ENCODE measurements at regions not wholly inside any gene's neighbourhood (a gene's known extent, or its start where the extent isn't known, plus 50 kb on each side); places are given as distances from the start of the nearest gene placed in this dataset.
"Not testable (repeated sequence)": the region's sequence is repeated elsewhere in the genome, so short reads cannot be mapped to it uniquely, and the experiment has no call there.

DNA sequence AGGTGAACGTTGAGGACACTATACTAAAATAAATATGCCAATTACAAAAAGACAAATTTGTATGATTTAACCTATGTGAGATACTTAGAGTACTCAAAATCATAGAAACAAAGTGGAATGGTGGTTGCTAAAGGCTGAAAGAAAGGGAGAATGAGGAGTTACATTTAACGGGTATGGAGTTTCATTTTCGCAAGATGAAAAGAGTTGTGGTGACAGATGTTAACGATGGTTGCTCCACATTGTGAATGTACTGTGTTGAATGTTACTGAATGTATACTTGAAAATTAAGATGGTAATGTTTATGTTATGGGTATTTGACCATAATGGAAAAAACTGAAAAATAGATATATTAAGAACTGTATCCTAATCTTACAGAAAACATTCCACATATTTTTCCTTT lies 51.3 kb upstream of the MOCS2 start:
- no peak for DNase-seq (ENCODE audit: low read depth, low spot score)

DNA sequence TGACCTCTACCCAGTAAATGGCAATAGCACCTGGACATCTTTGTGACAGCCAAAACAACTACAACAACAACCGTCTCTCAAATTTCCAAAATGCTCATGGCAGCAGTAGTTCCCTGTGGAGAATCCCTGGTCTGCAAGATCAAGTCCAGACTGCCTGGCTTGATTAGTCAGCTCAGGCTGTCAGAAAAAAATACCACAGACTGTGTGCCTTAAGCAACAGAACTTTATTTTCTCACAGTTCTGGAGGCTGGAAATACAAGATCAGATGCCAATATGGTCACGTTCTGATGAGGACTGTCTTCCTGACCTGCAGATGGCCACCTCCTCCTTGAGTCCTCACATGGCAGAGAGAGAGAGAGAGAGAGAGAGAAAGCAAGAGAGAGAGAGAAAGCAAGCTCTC lies 52.3 kb upstream of the MOCS2 start:
- no peak for DNase-seq (ENCODE audit: low read depth, low spot score)

DNA sequence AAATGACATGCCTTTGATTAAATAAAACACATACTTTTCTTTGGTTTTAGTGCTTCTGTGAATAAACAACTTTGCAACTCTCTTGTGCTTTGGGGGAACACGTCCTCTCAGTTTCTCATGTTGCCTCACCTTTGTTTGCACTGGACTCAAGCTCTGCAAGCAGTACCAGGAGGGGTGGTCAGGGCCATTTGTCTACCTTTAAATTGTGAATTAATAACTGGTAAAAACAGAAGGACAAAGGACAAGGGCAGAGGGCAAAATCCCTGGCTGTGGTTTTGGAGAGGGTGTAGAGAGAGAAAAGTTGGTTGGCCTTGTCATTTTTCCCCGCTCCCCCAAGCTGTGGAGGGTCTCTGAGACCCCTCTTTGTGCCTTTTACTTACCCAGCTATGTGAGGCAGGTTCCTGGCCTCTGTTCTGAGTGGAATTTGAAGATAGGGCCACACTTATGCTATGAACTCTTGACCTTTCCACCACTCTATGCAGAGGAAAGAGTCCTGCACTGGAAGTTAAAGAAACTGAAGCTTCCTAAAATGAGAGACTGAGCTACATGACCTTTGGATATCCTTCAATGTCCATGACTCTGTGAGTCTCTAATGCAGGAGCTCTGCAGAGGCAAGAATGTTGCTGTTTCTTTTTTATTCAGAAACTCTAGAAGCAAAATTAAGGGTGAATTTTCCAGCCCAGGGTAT lies 55.1 kb upstream of the MOCS2 start:
- no peak for DNase-seq (ENCODE audit: low read depth, low spot score)

DNA sequence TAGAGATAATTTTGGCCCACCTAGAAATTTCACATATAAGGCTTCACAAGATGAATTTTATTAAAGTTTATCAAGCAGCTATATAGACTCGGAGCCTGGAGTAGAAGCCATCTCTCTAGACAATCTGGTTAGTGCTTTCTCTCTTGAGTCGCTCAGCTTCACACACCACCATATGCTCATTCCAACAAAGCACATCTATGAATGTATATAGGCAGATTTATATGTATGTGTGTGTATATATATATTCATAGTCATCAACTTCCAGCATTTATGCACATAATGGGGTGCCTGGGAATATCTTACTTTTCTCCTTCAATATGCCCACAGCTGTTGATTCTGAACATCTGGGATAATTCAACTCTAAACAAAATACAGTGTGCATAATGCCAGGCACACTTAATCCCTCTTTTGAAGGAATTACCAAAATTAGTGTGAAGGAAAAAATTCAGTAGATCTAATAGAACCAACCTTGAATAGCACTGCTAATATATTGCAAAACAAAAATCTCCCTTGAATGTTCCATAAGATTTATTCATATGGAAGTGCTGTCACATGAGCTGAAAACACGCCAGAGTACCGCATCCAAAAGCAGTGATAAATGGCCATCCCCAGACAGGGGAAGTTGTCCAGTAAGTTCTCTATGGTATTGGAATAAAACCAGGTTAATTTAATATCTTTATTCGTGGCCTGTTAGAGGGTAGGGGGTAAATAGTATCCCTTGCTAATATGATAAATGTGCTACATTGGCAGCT lies 56.0 kb upstream of the MOCS2 start:
- DNase-seq (ENCODE audit: low read depth, low spot score), result no peak

DNA sequence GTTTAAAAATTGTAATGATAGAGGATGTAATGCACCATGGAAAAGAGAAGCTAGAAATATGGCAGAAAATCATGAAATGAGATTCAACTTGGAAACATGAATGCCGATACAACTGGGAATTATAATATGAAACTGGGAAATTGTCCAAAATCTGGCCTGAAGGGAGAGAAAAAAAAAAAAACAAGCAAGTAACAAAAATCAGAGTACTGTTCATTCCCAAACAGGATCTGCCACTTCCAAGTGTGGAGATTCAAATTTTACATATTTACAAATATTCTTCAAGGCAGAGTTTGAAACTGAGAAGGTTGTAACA lies 56.6 kb upstream of the MOCS2 start:
- DNase-seq (ENCODE audit: low read depth, low spot score), result no peak

DNA sequence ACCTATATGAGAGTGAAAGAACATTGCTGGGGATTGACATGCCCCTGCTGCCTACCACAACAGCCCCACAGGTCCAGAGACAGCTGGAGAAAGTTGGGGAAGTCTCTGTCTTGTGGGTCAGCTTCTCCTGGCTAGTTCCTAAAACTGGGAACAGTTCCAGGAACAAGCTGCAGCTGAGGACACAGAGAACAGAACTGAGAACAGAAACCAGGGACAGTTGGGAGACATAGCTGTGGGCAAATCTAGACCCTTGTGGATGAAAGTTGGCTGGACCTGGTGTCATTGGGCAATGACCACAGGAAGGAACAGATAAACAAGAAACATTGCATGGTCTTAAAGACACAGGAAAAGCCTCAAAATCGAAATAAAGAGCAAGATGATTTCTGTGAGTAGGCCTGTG lies 58.3 kb upstream of the MOCS2 start:
- no peak for DNase-seq (ENCODE audit: low read depth, low spot score)

DNA sequence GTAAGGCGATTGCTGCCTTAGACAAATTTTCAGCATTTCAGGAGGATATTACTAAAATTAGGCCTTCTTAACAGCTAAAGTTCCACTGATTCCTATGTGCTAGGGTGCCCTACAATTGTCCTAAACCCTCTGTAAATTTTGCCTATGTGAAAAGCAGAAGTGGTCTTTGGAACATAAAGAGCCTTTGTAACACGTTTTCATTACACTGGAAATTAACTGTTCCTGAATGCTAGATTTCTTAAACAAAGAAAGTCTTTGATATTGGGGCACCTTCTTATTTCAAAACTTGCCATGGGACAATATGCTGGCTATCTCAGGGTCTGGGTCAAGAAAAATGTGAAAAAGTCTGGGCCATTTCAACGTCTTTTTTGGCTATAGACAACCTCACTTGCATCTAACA lies 60.4 kb upstream of the MOCS2 start:
- no peak for DNase-seq (ENCODE audit: low read depth, low spot score)

DNA sequence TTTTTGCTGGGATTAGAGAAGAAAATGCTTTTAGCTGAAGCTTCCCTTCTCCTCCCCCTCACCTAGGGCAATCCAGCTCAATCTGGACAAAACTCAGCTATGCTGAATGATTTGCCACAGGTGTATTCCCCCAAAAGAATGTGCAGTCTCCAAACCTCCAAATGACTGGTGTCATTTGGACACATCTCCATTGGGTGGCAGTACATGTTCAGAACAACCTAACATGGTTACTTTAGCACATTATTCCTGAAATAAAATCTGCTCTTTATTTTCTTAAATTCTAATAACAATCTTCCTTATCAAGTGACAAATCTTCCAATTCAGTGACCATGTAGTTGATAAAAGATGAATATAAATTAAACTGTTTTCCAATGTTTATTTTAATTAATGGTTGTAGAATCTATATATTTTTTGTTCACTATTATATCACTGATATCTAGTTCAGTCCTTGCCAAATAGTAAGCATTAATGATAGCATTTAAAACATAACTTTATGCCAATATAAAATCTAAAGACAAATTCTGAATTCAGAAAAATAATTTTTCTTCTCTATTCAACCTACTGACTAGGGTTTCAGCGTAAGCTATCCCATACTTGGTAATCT lies 61.3 kb upstream of the MOCS2 start:
- DNase-seq (ENCODE audit: low read depth, low spot score), result peak; percentile 8

DNA sequence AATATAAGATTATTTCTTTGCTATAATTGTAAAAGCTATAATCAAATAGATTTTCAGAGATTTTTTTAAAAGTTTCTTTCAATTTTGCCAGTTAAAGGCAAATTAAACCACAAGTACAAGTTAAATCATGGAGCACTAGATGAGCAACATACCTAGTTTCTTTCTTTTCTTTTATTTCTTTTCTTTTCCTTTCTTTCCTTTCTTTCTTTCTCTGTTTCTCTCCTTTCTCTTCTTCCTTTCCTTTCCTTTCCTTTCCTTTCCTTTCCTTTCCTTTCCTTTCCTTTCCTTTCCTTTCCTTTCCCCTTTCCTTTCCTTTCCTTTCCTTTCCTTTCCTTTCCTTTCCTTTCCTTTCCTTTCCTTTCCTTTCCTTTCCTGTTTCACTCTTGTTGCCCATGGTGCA lies 62.5 kb upstream of the MOCS2 start:
- DNase-seq (ENCODE audit: low read depth, low spot score), result not testable (repeated sequence)

DNA sequence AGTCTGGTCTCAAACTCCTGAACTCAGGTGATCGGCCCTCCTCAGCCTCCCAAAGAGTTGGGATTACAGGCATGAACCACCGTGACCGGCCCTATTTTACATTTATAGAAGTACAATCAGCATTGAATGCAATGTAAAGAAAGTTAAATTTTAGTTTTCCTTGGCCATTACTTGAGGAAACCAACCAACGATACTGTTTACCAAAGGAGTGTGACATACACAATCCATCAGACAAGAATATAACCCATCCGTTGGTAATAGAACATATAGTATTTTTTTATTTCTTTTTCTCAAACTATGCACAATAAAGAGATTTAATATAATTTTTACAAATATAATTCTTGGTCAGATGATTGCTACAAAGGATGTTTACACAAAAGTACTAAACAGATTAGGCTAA lies 63.1 kb upstream of the MOCS2 start:
- no peak for DNase-seq (ENCODE audit: low read depth, low spot score)

DNA sequence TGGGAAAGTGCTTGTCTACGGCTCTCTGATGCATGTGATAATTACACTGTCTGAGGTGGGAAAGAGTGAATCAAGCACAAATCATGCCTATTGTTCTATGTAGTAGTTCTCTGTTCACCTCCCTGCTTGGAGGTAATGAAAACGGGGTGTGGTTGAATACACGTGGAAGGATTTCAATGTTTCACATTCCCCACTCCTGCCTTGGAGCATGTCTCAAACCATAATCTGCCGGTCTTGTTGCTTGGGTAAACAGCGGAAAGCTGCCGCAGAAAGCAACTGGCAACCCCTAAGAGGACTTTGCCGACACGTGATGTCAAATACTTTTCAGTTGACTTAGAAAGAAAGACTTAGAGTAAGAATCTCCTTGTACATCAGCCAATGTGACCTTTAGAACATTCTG lies 63.5 kb upstream of the MOCS2 start:
- no peak for DNase-seq (ENCODE audit: low read depth, low spot score)

DNA sequence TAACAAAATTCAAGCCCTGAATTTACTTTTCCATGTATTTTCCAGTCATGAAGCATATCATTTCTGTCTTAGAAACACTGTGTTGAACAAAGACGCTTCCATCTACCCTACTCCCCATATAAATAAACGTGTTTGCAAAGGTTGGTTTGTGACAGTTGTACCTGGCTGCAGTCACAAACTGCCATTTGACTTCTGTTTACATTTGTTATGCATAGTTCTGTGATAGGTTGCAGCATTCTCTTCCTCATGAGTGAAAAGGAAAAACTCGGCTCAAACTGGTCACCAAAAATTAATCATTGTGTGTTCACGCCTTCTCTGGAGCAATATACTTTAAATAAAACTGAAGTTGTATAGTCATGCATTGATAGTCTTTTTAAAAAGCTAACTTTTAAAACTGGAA lies 69.3 kb upstream of the MOCS2 start:
- DNase-seq (ENCODE audit: low read depth, low spot score), result no peak

DNA sequence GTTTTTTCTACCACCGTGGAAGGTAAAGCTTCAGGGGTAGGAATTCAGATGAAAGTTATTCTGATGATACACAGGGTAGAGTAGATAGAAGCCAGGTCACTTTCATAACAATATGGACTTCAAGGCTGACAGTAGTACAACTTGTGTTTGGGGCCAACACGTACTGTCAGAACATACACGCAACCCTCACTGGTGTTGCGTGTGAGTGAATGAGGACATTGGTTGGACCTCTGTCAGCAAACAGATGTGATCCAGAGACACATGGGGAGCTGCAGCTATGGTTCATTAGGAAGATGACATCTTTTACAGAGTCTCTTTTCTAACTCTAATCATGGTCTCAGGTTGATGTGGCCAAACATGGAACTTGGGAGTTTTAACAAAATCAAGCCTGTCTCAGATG lies 70.1 kb upstream of the MOCS2 start:
- no peak for DNase-seq (ENCODE audit: low read depth, low spot score)

DNA sequence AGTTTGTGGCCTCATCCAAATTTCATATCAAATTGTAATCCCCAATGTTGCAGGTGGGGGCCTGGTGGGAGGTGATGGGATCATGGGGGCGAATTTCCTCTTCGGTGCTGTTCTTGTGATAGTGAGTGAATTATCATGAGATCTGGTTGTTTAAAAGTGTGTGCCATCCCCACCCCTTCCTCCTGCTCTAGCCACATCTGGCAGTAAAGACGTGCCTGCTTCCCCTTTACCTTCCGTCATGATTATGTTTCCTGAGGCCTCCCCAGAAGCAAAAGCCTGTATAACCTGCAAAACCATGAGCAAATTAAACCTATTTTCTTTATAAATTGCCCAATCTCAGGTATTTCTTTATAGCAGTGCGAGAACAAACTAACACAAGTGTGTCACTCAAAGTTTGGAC lies 71.0 kb upstream of the MOCS2 start:
- no peak for DNase-seq (ENCODE audit: low read depth, low spot score)

DNA sequence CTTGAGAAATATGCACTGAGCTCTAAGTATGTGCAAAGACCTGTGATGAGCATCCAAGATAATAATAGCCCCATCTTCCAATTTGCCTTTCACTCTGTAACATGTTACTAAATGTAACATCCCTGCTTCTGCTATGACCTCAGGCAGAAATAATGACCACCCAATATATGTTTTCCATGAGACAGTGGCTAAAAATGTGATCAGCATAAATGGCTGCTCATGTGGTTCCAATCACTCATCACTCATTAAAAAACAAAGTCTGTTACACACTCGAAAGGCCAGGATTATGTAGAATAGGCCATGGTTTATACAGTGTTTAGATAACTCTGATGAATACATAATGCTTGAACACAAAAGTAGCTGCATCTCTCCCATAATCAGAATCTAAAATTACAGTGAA lies 71.4 kb upstream of the MOCS2 start:
- no peak for DNase-seq (ENCODE audit: low read depth, low spot score)

DNA sequence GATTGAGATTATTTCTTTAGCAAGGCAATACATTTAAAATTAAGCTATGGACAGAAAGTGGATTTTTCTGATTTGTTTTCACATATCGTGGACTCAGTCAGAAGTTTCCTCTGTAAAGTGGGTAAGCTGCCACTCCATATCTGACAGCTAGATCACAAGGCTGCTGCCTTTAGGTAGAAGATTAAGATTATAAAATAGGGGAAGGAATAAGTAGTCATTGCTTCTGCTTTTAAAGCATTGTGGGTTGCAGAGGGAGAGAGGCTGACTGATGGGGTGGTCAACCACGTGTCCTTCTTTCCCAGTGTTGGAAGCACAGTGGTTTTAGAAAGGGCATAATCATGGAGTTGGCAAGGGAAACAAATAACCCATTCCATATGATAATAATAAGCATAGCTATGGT lies 74.3 kb upstream of the MOCS2 start:
- DNase-seq (ENCODE audit: low read depth, low spot score), result no peak

DNA sequence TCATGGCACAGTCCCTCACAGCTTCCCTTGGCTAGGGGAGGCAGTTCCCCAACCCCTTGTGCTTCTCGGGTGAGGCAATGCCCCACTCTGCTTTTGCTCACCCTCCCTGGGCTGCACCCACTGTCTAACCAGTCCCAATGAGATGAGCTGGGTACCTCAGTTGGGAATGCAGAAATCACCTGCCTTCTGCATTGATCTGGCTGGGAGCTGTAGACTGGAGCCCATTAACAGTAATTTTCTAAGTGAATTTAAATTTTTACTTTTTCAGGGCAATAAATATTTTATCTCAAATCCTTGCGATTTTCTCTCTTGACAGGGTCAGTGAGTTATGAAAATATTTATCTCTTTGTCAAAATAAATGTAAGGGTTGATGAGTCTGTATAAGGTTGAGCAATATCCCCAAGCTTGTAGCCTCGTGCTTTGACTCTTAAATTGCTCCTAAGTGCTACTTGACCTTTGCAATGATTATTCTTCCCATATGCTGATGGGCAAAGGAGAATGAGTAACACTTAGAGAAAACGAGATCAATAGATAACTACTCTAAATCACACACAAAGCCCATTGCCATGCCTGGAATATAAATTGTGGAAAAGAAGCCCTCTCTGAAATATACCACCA lies 82.1 kb upstream of the MOCS2 start:
- DNase-seq (ENCODE audit: low read depth, low spot score), result no peak

DNA sequence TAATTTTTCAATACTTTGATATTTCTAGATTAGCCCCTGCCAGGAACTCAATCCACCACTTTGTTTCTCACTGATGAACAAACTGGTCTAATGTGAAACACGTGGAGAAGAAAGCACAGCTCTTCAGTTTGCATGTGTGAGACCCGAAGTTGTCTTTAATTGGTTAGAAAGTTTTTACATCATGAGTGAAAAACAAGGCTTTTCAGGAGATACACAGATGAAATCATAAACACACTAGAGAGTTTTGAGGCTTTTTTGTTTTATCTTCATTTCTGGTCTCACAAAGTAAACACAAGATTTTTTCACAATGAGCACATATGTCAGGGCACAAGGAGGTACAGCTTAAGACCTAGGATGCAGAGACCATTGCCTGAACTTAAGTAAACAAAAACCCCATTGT lies 84.5 kb upstream of the MOCS2 start:
- DNase-seq (ENCODE audit: low read depth, low spot score), result no peak

DNA sequence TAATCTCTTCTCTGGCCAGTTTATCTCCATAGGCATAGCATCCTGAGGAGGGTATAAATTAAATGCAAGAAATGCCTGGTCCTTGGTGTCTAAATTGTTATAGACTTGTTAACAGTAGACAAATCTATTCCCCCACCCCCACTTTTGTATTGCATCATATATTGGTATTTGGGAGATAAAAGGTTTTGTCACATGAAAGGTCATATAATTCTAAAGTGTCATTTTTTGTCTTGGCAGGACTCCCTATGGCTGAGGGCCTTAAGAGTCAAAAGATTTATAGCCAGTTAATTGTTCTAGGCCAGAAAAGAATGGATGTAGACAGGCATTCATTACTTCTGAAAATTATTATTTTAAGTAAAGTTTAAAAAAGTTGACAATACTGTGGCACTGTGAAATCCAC lies 90.3 kb upstream of the MOCS2 start:
- no peak for DNase-seq (ENCODE audit: low read depth, low spot score)

DNA sequence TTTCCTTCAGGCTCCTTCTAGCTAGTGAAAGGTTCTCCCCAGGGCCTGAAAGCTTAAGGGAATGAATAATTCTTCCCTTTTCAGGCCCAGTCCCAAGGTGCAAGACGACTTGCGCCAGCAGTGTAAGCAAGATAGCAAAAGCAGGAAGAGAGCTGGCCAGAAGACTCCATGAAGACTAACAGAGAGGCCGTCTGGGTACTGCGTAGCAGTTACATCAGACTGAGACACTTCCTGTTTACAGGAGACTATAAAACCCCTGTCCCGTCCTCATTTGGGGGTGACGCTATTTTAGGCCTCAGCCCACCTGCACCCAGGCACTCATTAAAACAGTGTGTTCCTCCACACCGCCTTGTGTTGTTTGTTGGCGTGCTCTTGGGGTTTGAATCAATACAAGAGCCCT lies 90.7 kb upstream of the MOCS2 start:
- no peak for DNase-seq (ENCODE audit: low read depth, low spot score)

DNA sequence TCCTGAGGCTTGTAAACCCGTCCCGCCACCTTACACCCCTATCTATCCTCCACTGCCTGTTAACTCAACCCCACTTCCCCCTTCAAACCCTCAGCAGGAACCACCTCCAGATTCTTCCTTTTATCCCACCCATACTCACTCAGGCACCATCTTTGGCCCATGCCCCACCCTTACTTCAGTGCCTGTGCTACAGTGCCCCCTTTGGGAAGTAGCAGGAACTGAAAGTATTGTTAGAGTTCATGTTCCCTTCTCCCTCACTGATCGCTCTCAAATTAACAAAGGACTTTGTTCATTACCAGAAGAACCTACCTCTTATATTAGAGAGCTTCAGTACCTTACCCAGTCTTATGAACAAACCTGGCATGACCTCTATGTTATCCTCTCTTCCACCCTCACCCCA lies 92.2 kb upstream of the MOCS2 start:
- no peak for DNase-seq (ENCODE audit: low read depth, low spot score)

DNA sequence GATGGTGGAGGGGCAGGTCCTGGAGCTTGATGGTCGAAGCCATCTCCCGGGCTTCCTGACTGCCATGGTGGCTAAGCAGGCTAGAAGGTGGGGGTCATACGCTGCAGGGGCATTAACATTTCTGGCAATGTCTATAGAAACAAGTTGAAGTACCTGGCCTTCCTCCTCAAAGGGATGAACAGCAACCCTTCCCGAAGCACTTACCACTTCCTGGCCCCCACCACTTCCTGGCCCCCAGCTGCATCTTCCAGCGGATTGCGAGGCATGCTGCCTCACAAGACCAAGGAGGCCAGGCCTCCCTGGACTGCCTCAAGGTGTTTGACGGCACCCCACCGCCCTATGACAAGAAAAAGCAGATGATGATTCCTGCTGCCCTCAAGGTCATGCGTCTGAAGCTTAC lies 97.0 kb upstream of the MOCS2 start:
- DNase-seq (ENCODE audit: low read depth, low spot score), result no peak

DNA sequence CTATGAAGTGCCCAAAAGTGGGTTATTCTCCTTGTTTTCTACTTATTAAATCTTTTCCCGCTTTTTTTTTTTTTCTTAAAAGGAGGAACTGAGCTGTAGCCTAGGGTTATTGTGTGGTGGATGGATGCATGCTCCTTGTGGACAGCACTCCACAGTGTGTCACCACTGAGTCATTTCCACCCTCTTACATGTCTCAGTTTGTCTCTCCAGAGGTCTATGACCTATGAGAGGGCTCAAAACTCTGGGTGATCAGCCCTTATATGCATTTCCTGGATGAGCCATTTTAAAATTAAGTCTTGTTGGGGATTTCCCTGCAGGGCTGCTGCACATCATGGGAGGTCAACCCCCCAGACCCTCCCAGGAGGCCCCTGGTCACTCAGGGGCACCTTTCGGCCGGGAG lies 102.2 kb upstream of the MOCS2 start:
- DNase-seq (ENCODE audit: low read depth, low spot score), result no peak

All from ELF-1 (cell line).